GM18873 (cell line): ENCODE measurements at regions not wholly inside any gene's neighbourhood (a gene's known extent, or its start where the extent isn't known, plus 50 kb on each side); places are given as distances from the start of the nearest gene placed in this dataset.
A peak's percentile ranks its signal among the peaks of the same experiment; 100 is the strongest.

Experiments used
- ATAC-seq: cut with Tn5 transposase; IDR thresholded peaks from one replicate; pipeline ENCODE4 v1.9.1; 2021; ENCODE audit warnings: mild to moderate bottlenecking, moderate library complexity, moderate number of reproducible peaks; ENCODE audit not compliant: unreplicated experiment, low FRiP score

DNA sequence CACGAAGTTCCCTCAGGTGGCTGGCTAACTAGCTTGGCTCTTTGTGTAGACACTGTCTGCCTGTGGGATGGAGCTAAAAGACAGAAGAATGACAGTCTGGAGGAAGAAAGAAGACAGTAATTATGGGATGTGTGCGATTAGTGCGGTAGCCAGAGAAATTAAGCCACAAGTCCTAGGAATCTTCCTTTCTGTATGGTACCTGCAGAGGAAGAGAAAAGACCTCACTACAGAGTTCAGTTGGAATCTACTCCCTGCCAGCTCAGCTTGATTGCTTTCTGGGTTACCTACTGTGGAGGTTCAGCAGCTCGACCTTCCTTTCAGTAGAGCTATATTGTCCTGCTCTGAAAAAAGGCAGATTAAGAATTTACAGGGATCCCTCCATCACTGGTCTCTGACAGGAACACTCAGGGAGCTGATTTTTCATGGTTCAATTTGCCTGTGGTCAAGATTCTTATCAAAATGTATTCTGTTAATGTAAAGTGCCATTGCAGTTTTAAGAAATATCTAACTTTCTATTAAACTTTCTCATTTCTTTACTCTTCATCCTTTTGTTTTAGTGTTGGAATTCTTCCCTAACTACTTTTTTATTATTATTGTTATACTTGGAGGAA is 187.2 kb downstream of the CENPW start:
- ATAC-seq = no peak

DNA sequence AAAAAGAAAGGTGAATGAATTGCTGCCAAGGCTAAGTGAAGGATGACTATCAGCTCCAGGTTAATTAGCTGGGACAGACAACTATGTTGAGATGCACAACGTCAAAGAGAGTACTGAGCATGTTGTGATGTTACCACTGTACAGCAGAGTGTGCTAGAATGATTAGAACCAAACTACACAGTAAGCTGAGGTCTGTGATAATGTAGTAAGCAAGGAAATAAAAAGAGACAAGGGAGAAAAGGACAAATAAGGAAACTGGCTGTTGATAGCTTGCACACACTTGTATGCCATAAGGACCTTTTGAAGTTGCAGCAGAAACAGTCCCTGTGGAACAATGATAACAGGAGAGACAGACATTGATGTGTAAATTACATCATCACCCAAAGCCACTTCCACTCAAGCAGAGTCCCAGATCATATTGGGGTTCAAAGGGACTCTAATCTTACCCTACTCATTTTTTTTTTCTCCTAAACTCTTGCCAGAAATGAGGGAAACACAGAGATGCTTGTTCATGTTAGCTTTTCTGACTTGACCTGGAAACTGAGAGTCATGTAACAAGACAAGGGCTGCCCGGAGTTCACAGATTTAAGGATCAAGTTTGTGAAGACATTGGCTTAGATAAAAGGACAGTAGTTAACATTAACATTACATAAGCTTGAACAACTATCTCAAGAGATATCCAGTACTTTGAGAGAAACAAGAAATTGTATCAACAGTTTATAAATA is 189.9 kb downstream of the CENPW start:
- ATAC-seq = no peak

DNA sequence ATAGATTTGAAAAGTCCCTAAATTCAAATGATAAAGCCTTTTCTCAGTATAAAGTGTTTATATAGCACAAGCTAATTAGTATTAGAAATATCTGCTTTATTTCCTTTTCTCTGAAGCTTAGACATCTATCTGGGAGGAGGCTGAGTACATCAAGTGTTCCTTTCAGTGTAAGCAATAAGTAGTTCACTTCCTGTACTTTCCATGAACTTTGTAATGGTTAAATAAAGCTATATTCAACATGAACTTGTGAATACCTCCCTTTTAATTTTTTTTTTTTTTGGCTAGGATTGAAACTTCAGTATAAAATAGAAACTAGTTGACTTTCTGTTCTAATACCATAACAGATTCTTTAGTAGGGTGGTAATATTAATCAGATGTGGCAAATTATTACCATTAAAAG is 190.9 kb downstream of the CENPW start:
- ATAC-seq = no peak

DNA sequence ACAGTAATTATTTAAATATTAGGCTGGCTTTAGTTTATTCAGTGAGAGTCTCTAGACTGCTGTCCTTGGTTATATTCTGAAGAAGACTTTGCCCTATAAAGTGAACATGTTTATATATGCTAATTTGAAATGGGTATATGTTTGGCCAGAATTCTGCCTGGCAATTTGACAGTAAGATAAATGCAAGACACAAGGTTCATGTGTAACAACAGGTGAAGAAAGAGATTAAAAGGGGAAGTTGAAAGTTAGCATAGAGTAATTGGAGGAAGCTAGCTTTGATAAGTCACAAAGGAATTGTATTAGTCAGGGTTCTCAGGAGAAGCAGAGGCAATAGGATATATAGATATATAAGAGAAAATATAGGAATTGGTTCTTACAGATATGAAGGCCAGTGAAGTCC is 191.4 kb downstream of the CENPW start:
- no peak for ATAC-seq

DNA sequence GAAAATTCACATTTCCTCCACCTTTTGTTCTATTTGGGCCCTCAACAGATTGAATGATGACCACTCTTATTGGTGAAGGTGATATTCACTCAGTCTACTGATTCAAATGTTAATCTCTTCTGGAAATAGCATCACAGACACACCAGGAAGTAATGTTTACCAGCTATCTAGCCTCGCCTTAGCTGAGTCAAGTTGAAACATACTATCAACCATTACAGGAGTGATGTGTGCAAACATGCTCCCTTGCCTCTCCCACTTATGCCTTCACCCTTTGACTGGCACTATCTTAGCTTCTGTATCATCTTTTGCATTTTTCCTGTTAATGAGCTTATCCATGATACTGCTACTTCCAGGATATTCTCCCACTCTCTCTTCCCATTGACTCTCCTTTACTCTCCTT is 191.9 kb downstream of the CENPW start:
- peak; percentile 89 for ATAC-seq

DNA sequence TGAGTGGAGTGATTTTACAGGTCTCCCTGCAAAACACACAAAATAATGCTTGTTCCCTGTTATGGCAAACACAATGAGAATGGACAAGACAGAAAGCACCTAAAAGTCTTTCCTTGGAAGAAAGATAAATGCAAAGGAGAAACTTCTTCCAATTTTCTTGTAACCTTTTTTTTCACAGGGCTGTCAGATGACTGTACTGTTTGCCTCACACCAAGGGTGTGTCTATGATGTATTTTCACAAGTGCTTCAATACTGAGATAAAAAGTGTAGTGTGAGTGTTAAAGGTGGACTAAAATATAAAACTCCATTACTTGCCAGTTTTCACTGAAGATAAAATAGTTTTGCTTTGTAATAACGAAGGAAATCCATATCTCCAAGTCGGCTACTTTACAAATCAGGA is 194.5 kb downstream of the CENPW start:
- no peak for ATAC-seq

DNA sequence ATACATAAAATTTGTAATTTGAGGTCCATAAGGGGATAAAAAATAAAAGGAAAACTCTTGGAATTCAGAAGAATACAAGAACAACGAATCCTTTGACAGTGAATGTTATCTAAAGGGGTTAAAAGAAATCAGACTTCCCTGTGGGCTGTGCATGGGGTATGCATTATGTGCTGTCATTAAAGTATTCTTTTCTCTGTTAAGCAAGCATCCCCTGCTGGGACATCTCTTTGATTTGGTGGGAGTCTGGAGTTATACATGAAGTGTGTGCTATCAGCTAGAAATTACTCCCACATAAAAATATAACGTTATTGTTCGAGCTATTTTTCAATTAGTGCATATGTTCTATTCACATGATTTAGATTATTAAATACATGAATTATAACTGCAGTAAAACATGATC is 195.2 kb downstream of the CENPW start:
- no peak for ATAC-seq

DNA sequence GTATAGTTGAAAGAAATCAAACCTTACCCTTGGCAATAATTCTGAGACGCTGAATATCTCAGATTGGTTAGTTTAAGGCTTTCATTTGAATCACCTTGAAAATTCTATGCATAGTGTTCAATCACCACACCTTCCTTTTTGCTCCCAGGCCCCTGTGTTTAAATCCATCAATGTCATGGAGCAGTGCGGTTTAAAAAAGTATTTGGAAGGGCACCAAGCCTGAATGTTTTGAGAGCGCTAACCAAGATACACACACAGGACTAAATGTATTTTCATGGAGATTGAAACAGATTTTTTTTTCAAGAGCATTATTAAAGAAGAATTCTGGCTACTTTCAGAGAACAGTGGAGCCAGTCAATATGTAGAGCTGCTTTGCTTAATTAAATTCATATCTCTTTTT is 195.7 kb downstream of the CENPW start:
- no peak for ATAC-seq

DNA sequence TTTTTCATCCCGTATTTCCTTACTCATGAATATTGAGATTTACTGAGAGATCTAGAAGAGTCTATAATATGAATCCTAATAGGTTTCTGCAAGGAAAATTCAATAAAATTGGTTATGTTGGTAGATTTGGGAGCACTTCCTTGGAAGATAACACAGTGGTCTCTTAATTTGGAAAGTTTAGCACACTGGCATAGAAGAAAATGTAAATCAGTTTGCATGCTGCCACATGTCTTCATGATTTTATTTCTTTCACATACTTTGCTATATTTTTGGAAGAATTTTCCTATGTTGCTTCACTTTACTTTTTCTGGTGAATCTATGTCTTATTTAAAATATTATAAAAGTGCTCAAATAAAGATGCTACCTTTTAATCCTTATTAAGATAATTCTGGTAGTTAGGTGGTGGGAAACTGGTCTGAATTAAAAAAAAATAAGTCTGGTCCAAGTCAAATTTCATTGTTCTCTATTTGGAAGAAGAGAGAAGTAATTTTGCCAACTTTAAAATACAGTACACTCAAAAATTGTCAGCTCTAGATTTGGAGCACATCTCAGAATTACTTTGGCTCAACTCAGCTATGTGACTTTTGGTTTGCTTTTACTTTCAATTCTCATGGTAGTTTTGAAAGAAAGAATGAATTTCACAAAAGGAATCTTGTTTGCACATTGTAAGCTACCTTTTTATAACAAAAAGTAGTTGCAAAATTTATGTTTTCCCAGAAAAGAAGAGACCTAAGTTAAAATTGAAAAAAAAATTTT is 197.3 kb downstream of the CENPW start:
- no peak for ATAC-seq

DNA sequence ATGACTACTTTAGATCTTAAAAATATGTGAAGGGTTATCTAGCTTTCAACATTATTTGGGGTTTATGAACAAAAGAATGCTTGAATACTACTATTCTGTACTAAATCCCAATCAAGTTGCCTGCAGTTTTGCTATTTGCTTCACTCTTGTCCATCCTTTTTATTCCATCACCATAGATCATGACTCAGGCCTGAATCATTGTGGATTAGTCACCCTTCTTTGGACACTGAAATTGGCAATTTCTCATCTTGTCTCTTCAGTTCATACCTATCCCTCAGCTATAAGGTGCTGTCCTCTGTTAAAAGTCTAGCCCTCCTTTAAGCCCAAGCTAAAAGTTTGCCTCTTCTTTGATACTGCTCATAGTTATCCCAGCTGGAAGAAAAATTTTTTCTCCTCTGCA is 199.1 kb downstream of the CENPW start:
- no peak for ATAC-seq

DNA sequence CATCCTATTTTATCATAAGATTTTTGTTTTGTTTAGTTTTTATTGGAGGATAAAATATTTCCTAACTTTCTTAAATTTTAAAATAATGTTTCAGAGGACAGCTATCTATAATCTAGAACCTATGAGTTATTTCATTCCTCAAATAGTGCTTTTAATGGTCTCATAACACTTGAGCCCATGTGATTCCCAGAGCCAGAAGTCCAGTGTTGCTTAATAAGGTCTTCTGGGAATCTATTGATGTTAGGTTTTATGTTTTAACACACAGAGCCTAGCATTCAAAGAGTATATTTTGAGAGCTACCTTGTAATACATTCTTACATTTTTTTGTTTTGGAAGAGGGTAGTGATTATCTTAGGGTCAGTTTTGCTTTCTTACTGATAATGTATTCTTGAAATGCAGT is 200.2 kb downstream of the CENPW start:
- no peak for ATAC-seq

DNA sequence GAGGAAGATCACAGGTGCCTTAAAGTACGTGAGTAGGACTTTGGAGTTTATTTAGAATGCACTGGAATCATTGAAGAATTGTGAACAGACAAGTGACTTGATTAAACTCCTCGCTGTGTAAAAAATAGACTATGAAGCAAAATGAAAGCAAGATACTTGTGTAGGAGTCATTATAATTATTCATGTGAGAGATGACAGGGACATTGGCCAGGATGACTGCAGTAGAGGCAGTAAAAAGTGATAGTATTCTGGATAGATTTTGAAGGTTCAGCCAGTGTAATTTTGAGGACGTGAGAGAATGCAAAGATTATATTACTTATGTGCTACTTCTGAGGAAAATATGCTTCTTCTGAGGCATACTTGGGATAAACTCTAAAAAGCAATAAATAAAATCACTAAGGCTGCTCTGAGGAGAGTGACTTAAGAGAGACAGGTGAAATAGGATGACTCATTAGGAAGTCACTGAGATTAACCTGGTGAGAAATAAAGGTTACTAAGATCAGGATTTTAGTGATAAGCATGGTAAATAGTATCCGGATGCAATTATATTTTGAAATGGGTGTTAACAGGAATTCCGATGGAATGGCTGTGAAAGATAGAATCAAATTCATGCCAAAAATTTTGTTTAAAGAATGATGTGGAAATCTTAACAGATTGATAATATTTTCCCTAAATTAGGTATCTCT is 202.0 kb downstream of the CENPW start:
- no peak for ATAC-seq

DNA sequence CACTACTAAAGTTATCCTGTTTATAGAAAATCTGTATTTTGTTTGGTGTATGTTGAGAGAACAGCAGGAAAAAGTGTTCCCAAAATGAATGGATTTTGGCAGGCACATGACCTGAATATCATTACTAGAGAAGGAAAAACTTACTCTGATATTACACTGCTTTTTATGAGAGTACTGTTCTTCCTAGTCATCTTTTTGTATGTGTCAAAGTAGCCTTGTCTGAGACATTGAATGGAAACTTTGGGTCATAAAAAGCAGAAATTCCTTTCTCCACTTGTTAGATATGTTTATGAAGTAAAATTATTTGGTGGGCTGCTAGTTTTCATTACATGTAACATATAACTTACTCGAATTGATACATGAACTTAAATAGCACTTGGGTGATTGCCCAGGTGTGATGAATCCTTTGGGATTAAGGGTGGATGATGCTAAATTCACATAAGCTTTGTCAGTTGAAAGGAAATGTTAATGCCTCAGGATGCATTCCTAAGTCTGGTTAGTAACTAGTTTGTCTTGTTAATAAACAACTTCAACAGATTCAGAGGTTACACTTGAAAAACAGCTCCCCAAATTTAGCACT is 206.7 kb downstream of the CENPW start:
- no peak for ATAC-seq

DNA sequence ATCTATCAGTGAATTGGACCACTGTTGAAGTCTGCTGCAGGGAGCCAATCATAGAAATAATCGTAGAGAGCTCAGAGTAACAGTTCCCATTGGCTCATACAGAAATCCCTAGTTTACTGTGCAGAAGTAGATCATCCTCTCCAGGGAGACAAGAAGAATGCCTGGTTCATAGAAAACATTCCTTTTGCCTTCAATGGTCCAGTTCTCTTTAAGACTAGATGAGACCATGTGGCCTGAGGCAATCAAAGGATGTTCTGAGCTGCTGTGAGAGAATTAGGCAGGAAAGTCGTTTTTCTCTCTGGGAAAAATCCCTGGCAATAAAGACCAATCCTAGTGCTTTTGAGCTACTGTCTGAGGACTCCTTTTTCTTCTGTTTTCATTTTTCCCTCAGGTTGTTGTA is 208.4 kb downstream of the CENPW start:
- ATAC-seq = no peak

DNA sequence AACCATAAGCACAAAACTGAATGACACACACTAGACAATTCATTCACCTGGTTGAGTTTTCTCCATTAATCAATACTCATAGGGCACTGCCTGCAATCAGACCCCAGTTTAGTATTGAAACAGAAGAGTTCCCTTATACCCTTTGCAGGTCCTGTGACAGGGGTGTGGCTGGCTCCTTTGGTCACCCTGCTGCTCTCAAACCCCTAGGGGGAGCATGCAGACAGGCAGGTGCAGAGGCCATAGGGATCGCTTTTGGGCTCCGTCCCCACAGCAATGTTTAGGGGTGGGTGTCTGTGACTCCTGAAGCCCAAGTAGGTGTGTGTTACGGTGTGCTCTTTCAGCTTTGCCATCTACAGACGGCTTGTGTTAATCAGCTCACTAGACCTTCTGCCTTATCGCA is 210.4 kb downstream of the CENPW start:
- ATAC-seq = no peak

DNA sequence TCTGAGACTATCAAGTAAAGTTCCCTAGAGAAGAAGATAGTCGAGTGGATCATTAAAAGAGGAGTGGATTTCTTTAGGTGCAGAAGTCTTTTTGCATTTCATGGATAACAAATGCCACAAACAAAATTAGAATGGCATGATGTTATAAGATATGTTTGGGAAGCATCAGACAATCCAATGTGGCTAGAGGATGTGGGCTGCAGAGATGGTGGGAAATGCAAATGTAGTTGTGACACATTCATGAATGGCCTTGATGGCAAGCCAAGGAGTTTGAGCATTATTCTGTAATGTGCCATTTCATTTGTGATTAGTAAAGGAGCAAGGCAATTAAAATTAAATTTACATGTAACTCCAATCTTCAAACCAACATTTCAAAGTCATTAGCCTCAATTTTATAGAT is 211.9 kb downstream of the CENPW start:
- ATAC-seq = no peak

DNA sequence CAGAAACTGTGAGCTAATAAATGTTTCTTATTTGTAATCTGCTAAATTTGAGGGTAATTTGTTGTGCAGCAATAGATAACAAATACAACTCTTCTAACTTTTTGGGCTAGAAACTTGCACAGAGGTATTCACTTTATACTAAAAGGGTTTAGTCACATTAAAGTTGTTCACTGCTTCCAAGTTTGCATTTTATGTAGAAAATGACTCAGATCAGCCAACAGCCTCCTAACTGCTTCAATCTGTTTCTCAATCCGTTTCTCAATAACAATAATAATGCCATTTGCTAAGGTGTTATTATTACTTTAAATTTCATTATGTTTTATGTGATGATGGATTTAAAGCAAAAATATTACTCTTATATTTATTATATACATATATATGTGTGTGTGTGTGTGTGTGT is 213.9 kb downstream of the CENPW start:
- ATAC-seq = no peak

DNA sequence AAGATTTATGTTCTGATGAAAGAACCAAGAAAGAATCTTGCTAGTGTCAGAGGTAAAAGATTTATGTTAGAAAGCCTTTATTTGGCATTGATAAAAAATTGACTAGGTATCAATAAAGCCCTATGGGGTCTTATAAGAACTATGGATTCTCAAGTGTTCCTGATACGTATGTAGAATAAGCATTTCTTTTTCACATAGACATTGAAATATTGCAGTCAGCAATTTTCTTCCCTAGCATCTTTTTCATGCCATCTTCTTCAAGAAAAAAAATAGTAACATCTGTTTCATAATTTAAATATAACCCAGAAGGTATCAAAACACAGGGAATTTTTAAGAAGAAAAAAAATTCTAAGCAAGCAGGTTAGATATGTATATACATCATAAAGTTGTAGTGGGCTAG is 230.6 kb downstream of the CENPW start:
- no peak for ATAC-seq

DNA sequence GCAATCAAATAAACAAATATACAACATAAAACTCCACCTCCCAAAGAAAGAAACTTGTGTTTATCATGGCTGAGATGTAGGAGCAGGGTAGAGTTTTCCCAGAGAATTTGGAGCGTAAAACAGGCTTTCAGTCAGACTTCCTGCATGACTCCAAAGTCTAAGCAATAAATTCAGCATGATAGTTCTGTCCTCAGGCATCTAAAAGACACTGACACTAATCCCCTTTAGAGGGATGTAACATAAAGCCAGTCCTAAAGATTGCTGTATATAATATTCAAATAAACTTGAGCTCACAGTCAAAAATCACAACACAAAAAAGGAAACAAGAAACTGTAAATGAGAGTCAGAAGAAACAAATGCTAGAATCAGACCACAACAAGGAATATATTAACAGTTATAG is 234.4 kb downstream of the CENPW start:
- ATAC-seq = no peak

DNA sequence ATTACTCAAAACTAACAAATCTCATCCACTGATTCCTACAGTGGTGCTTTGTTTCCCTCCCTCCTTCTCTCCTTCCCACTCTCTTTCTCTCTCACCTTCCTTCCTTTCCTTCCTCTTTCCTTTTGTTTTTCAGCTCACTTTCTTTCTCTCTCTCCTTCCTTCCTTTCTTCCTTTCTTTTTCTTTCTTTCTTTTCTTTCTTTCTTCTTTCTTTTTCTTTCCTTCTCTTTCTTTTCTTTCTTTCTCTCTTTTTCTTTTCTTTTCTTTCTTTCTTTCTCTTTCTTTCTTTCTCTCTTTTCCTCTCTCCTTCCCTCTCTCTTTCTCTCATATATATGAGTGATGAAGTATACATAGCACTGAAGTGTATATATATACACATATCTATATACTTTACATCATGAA is 241.4 kb downstream of the CENPW start:
- no peak for ATAC-seq
